ENCODE measurements at regions not wholly inside any gene's neighbourhood (a gene's known extent, or its start where the extent isn't known, plus 50 kb on each side); places are given as distances from the start of the nearest gene placed in this dataset.

- DNase-seq (ENCODE audit: low read depth) = no peak
Measured at GRCh38 chr2:47315475-47315874, 53.6 kb upstream of the EPCAM start.

GRCh38 chr2:47313728-47314127 is 55.4 kb upstream of the EPCAM start:
- DNase-seq (ENCODE audit: low read depth) = no peak

- DNase-seq (ENCODE audit: low read depth) = no peak
Measured at GRCh38 chr2:47313141-47313691, 55.9 kb upstream of the EPCAM start.

GRCh38 chr2:47312491-47312850 is 56.6 kb upstream of the EPCAM start:
- DNase-seq (ENCODE audit: low read depth) = no peak

- DNase-seq (ENCODE audit: low read depth) = no peak
Measured at GRCh38 chr2:47311764-47312490, 57.2 kb upstream of the EPCAM start.

GRCh38 chr2:47310801-47311560 is 58.1 kb upstream of the EPCAM start:
- DNase-seq (ENCODE audit: low read depth) = no peak

- no peak for DNase-seq (ENCODE audit: low read depth)
Measured at GRCh38 chr2:47309952-47310800, 58.9 kb upstream of the EPCAM start.

- DNase-seq (ENCODE audit: low read depth) = no peak
Measured at GRCh38 chr2:47309472-47309951, 59.6 kb upstream of the EPCAM start.

GRCh38 chr2:47307066-47307465 is 62.0 kb upstream of the EPCAM start:
- no peak for DNase-seq (ENCODE audit: low read depth)

GRCh38 chr2:47304654-47305053 is 64.5 kb upstream of the EPCAM start:
- no peak for DNase-seq (ENCODE audit: low read depth)

GRCh38 chr2:47303341-47304148 is 65.6 kb upstream of the EPCAM start:
- DNase-seq (ENCODE audit: low read depth) = no peak

- DNase-seq (ENCODE audit: low read depth) = no peak
Measured at GRCh38 chr2:47302308-47302707, 66.8 kb upstream of the EPCAM start.

- no peak for DNase-seq (ENCODE audit: low read depth)
Measured at GRCh38 chr2:47301731-47302130, 67.4 kb upstream of the EPCAM start.

- no peak for DNase-seq (ENCODE audit: low read depth)
Measured at GRCh38 chr2:47301277-47301618, 67.9 kb upstream of the EPCAM start.

GRCh38 chr2:47300609-47301276 is 68.4 kb upstream of the EPCAM start:
- no peak for DNase-seq (ENCODE audit: low read depth)

GRCh38 chr2:47300081-47300480 is 69.0 kb upstream of the EPCAM start:
- DNase-seq (ENCODE audit: low read depth) = no peak

GRCh38 chr2:47299555-47299954 is 69.6 kb upstream of the EPCAM start:
- DNase-seq (ENCODE audit: low read depth) = no peak

GRCh38 chr2:47298771-47299170 is 70.3 kb upstream of the EPCAM start:
- no peak for DNase-seq (ENCODE audit: low read depth)

GRCh38 chr2:47297767-47298425 is 71.2 kb upstream of the EPCAM start:
- no peak for DNase-seq (ENCODE audit: low read depth)

- DNase-seq (ENCODE audit: low read depth) = no peak
Measured at GRCh38 chr2:47295981-47296635, 73.0 kb upstream of the EPCAM start.
